HCT116 (cell line): ENCODE measurements at regions not wholly inside any gene's neighbourhood (a gene's known extent, or its start where the extent isn't known, plus 50 kb on each side); places are given as distances from the start of the nearest gene placed in this dataset.

Experiments used
- ATAC-seq: fragments of 200-7000 bp; cut with Tn5 transposase; 2 replicates; pipeline ENCODE4 v1.9.1; 2020; ENCODE audit warnings: mild to moderate bottlenecking, moderate library complexity
- BruUV-seq: library from RNA; stranded (reverse); fragments of 400-500 nt; replicated peaks from 2 replicates; lab custom pipeline; 2021; lab: Mats Ljungman, UMichigan
- CTCF ChIA-PET: fragments of 300-600 bp; sonication (Branson Sonifier 250); formaldehyde crosslinking; loops from one replicate; lab custom pipeline; 2021; ENCODE audit warnings: antibody characterized with exemption; lab: Charles Lee
- POLR2A ChIA-PET: fragments of 300-600, 350-600 bp; sonication (Branson Sonifier 250); formaldehyde crosslinking; loops from one replicate; lab custom pipeline; 2021; ENCODE audit warnings: antibody characterized with exemption; lab: Charles Lee
- RAD21 ChIA-PET, 2 experiments: fragments of 300-600 bp; sonication (Branson Sonifier 250); formaldehyde crosslinking; loops; one replicate each; lab custom pipeline; 2023; ENCODE audit warnings: low total read pairs in 2 of 2; ENCODE audit not compliant: uncharacterized antibody in 2 of 2, unreplicated experiment in 2 of 2, low non-redundant PET in 1 of 2; lab: Charles Lee
- DNase-seq: peaks from one replicate; pipeline ENCODE4 v3.0.0-alpha.2; 2010; ENCODE audit warnings: low read depth, low spot score
- H2AFZ ChIP-seq: fragments of 200-600 bp; shearing (Covaris generic), sonication (generic); 2 replicates; pipeline ENCODE4 v1.6.1; 2017; ENCODE audit warnings: low read depth, mixed run types, mixed read lengths, antibody characterized with exemption, low read length; ENCODE audit not compliant: poor library complexity, severe bottlenecking
- H3K27ac ChIP-seq: 2 replicates; pipeline ENCODE4 v1.5.1; 2012; ENCODE audit warnings: low read depth, low read length
- H3K27me3 ChIP-seq: fragments of 200-600 bp; sonication (generic); 2 replicates; pipeline ENCODE4 v1.6.1; 2016; ENCODE audit warnings: mixed run types, low read length, mixed read lengths; ENCODE audit not compliant: insufficient read depth
- H3K36me3 ChIP-seq, 2 experiments: fragments of 200-500 bp in 1 of 2; fragments of 200-600 bp in 1 of 2; sonication (Bioruptor generic) in 1 of 2; sonication (generic) in 1 of 2; 2 replicates each; pipeline versions ENCODE4 v1.5.1 to v1.6.1; 2014 to 2016; ENCODE audit warnings: low read length in 2 of 2, inconsistent platforms in 1 of 2, mixed read lengths in 1 of 2, mixed run types in 1 of 2; ENCODE audit not compliant: insufficient read depth in 2 of 2, control insufficient read depth in 1 of 2
- H3K4me1 ChIP-seq, 2 experiments: fragments of 200-600 bp in 1 of 2; sonication (generic) in 1 of 2; 2 replicates each; pipeline versions ENCODE4 v1.5.1 to v1.6.1; 2012 to 2017; ENCODE audit warnings: low read length in 2 of 2, inconsistent platforms in 1 of 2, mild to moderate bottlenecking in 1 of 2, mixed read lengths in 1 of 2, mixed run types in 1 of 2, moderate library complexity in 1 of 2; ENCODE audit not compliant: insufficient read depth in 2 of 2, control insufficient read depth in 1 of 2
- H3K4me2 ChIP-seq: fragments of 200-600 bp; sonication (generic); 2 replicates; pipeline ENCODE4 v1.6.1; 2017; ENCODE audit warnings: mixed run types, low read length, mixed read lengths
- H3K4me3 ChIP-seq, 2 experiments: fragments of 200-600 bp in 1 of 2; sonication (generic) in 1 of 2; replicated peaks in 1 of 2; 2 replicates each; pipeline ENCODE4 v1.5.1; 2011 to 2016; ENCODE audit warnings: low read length in 2 of 2, control low read depth in 1 of 2, low read depth in 1 of 2, mild to moderate bottlenecking in 1 of 2, mixed read lengths in 1 of 2, mixed run types in 1 of 2
- H3K79me2 ChIP-seq: fragments of 200-600 bp; sonication (generic); 2 replicates; pipeline ENCODE4 v1.6.1; 2017; ENCODE audit warnings: mild to moderate bottlenecking, mixed run types, low read length, moderate library complexity, mixed read lengths; ENCODE audit not compliant: insufficient read depth
- H3K9ac ChIP-seq: fragments of 200-600 bp; sonication (generic); 2 replicates; pipeline ENCODE4 v1.6.1; 2016; ENCODE audit warnings: low read length, mixed read lengths
- H3K9me2 ChIP-seq: fragments of 200-600 bp; sonication (generic), shearing (Covaris generic); 2 replicates; pipeline ENCODE4 v1.6.1; 2017; ENCODE audit warnings: mixed run types, mild to moderate bottlenecking, moderate library complexity; ENCODE audit not compliant: insufficient read depth
- H3K9me3 ChIP-seq, 2 experiments: fragments of 200-500 bp in 1 of 2; fragments of 200-600 bp in 1 of 2; sonication (Bioruptor generic) in 1 of 2; sonication (generic) in 1 of 2; 2 replicates each; pipeline ENCODE4 v1.6.1; 2014 to 2017; ENCODE audit warnings: low read length in 2 of 2, mixed read lengths in 2 of 2, inconsistent platforms in 1 of 2, low read depth in 1 of 2, mild to moderate bottlenecking in 1 of 2, mixed run types in 1 of 2, moderate library complexity in 1 of 2; ENCODE audit not compliant: control insufficient read depth in 1 of 2, insufficient read depth in 1 of 2
- H4K20me1 ChIP-seq: fragments of 200-600 bp; sonication (generic), shearing (Covaris generic); 2 replicates; pipeline ENCODE4 v1.6.1; 2017; ENCODE audit warnings: mixed run types, mild to moderate bottlenecking, moderate library complexity; ENCODE audit not compliant: insufficient read depth
- EGR1 ChIP-seq: IDR thresholded peaks from 2 replicates; pipeline ENCODE4 v1.6.1; 2012; ENCODE audit warnings: low read depth
- ELF1 ChIP-seq: IDR thresholded peaks from 2 replicates; pipeline ENCODE4 v1.6.1; 2012; ENCODE audit warnings: low read depth, borderline replicate concordance
- EZH2 ChIP-seq: fragments of 200-600 bp; sonication (generic); IDR thresholded peaks from 2 replicates; pipeline ENCODE4 v1.6.1; 2017; ENCODE audit warnings: antibody characterized with exemption, mixed run types
- EZH2phosphoT487 ChIP-seq: fragments of 200-600 bp; IDR thresholded peaks from 2 replicates; pipeline ENCODE4 v1.6.1; 2018; ENCODE audit warnings: antibody characterized with exemption, borderline replicate concordance
- JUND ChIP-seq: IDR thresholded peaks from 2 replicates; pipeline ENCODE4 v1.6.1; 2012
- POLR2A ChIP-seq: IDR thresholded peaks from 2 replicates; pipeline ENCODE4 v1.7.0; 2011; ENCODE audit warnings: borderline replicate concordance; ENCODE audit not compliant: insufficient read depth, insufficient read length; ENCODE audit errors: extremely low read depth
- RAD21 ChIP-seq: IDR thresholded peaks from 2 replicates; pipeline ENCODE4 v1.6.1; 2012; ENCODE audit warnings: low read depth, mild to moderate bottlenecking
- SIN3A ChIP-seq: IDR thresholded peaks from 2 replicates; pipeline ENCODE4 v1.6.1; 2012; ENCODE audit warnings: low read depth
- SP1 ChIP-seq: IDR thresholded peaks from 2 replicates; pipeline ENCODE4 v1.6.1; 2012; ENCODE audit warnings: low read depth
- SRF ChIP-seq: IDR thresholded peaks from 2 replicates; pipeline ENCODE4 v1.6.1; 2012; ENCODE audit warnings: low read depth
- TCF7L2 ChIP-seq: IDR thresholded peaks from 2 replicates; pipeline ENCODE4 v1.7.0; 2011; ENCODE audit warnings: borderline replicate concordance, inconsistent platforms; ENCODE audit not compliant: insufficient read depth, insufficient read length; ENCODE audit errors: extremely low read depth
- YY1 ChIP-seq: IDR thresholded peaks from 2 replicates; pipeline ENCODE4 v1.6.1; 2011; ENCODE audit warnings: low read length, low read depth, moderate library complexity, mild to moderate bottlenecking; ENCODE audit not compliant: insufficient replicate concordance; ENCODE audit errors: extremely low read depth
- ZNF274 ChIP-seq: fragments of 200-500 bp; sonication (Bioruptor generic); IDR thresholded peaks from 2 replicates; pipeline ENCODE4 v1.6.1; 2014; ENCODE audit warnings: mild to moderate bottlenecking, low read depth, low read length, inconsistent platforms
- intact Hi-C: fragments of 100-400 bp; cut with micrococcal nuclease; formaldehyde crosslinking; loops from 2 replicates; pipeline ENCODE4 v1.10.0; 2022
- TF ChIP-seq, protein P1 (sequence below): IDR thresholded peaks from 2 replicates; pipeline ENCODE4 v1.6.1; 2011; ENCODE audit warnings: mild to moderate bottlenecking, low read length, moderate library complexity; ENCODE audit not compliant: insufficient replicate concordance; ENCODE audit errors: extremely low read depth
- TF ChIP-seq, protein P2 (sequence below): IDR thresholded peaks from 2 replicates; pipeline ENCODE4 v1.6.1; 2012
- TF ChIP-seq, protein P3 (sequence below): IDR thresholded peaks from 2 replicates; pipeline ENCODE4 v1.6.1; 2012; ENCODE audit warnings: low read depth

DNA sequence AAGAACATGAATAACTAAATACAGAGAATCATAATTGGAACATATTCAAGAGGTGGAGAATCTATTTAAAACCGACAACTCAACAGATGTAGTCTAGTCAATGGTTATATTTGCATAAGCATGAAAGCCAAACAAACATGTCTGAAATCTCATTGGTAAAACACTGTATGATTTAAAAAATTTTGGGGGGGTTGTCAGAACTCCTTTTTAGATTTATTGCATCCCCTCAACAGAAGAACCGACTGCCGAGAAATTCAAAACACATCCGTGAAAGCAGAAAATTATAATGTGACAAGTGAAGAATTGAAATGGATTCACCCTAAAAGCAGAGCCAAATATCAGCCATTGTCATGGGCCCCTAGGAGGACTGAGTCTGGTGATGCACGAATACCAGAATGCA is 633.4 kb upstream of the KCNMB2 start:
- Histone ChIP-seq H3K79me2 (no peaks in the 10 kb centered on the region), H3K4me2 (no peak overlapping the region), H3K4me3 (no peak overlapping the region), H3K9me2 (no peaks in the 10 kb centered on the region), H2AFZ (no peak overlapping the region), H3K9me3 (no peaks in the 10 kb centered on the region), H3K27ac (no peak overlapping the region), H3K9ac (no peak overlapping the region), H3K27me3 (no peaks in the 10 kb centered on the region), H3K4me1 (no peaks in the 10 kb centered on the region), H4K20me1 (no peaks in the 10 kb centered on the region), H3K36me3 (no peaks in the 10 kb centered on the region)
- TF ChIP-seq TCF7L2 = no peak
- no peak for TF ChIP-seq JUND
- TF ChIP-seq SP1 = no peak
- TF ChIP-seq, protein P1, sequence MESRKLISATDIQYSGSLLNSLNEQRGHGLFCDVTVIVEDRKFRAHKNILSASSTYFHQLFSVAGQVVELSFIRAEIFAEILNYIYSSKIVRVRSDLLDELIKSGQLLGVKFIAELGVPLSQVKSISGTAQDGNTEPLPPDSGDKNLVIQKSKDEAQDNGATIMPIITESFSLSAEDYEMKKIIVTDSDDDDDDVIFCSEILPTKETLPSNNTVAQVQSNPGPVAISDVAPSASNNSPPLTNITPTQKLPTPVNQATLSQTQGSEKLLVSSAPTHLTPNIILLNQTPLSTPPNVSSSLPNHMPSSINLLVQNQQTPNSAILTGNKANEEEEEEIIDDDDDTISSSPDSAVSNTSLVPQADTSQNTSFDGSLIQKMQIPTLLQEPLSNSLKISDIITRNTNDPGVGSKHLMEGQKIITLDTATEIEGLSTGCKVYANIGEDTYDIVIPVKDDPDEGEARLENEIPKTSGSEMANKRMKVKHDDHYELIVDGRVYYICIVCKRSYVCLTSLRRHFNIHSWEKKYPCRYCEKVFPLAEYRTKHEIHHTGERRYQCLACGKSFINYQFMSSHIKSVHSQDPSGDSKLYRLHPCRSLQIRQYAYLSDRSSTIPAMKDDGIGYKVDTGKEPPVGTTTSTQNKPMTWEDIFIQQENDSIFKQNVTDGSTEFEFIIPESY = no peak
- RAD21 ChIA-PET = no interaction called here
- intact Hi-C loops = no loop called here
- DNase-seq (no peak), ATAC-seq (no peak)
- POLR2A ChIA-PET = no interaction called here
- BruUV-seq = no TSS peak
- CTCF ChIA-PET = no interaction called here

DNA sequence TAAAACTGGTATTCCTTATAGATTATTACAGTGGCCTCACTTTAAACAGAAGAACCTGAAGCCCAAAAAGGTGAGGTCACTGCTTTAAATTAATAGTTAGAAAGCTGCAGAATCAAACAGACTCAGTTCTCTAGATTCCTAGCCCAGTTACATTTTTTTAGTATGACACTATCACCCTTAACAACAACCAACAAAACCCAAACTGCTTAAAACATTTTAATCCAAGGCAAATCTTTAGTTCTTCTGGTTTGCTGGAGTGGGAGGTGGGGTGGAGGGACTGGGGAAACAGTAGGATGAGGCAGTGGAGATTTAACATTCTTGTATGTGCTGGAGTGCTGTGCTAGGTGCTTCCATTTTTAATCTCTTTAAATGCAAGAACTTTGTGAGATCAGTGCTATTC is 631.6 kb upstream of the KCNMB2 start:
- Histone ChIP-seq H3K9me3 (no peaks in the 10 kb centered on the region), H4K20me1 (no peaks in the 10 kb centered on the region), H3K36me3 (no peaks in the 10 kb centered on the region), H3K4me1 (no peaks in the 10 kb centered on the region), H3K79me2 (no peaks in the 10 kb centered on the region), H3K27me3 (no peaks in the 10 kb centered on the region), H3K4me2 (no peak overlapping the region), H2AFZ (no peak overlapping the region), H3K9me2 (no peaks in the 10 kb centered on the region), H3K9ac (no peak overlapping the region), H3K27ac (no peak overlapping the region), H3K4me3 (no peak overlapping the region)
- BruUV-seq = no TSS peak
- ATAC-seq = no peak
- DNase-seq = no peak
- ChIA-PET RAD21 (no interaction called here), POLR2A (no interaction called here), CTCF (no interaction called here)
- no peak for TF ChIP-seq TCF7L2
- no peak for TF ChIP-seq EGR1
- TF ChIP-seq ZNF274 = no peak
- no peak for TF ChIP-seq RAD21
- TF ChIP-seq, protein P2, sequence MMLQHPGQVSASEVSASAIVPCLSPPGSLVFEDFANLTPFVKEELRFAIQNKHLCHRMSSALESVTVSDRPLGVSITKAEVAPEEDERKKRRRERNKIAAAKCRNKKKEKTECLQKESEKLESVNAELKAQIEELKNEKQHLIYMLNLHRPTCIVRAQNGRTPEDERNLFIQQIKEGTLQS = no peak
- no peak for TF ChIP-seq POLR2A
- TF ChIP-seq YY1 = no peak
- TF ChIP-seq, protein P3, sequence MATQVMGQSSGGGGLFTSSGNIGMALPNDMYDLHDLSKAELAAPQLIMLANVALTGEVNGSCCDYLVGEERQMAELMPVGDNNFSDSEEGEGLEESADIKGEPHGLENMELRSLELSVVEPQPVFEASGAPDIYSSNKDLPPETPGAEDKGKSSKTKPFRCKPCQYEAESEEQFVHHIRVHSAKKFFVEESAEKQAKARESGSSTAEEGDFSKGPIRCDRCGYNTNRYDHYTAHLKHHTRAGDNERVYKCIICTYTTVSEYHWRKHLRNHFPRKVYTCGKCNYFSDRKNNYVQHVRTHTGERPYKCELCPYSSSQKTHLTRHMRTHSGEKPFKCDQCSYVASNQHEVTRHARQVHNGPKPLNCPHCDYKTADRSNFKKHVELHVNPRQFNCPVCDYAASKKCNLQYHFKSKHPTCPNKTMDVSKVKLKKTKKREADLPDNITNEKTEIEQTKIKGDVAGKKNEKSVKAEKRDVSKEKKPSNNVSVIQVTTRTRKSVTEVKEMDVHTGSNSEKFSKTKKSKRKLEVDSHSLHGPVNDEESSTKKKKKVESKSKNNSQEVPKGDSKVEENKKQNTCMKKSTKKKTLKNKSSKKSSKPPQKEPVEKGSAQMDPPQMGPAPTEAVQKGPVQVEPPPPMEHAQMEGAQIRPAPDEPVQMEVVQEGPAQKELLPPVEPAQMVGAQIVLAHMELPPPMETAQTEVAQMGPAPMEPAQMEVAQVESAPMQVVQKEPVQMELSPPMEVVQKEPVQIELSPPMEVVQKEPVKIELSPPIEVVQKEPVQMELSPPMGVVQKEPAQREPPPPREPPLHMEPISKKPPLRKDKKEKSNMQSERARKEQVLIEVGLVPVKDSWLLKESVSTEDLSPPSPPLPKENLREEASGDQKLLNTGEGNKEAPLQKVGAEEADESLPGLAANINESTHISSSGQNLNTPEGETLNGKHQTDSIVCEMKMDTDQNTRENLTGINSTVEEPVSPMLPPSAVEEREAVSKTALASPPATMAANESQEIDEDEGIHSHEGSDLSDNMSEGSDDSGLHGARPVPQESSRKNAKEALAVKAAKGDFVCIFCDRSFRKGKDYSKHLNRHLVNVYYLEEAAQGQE = no peak
- TF ChIP-seq EZH2phosphoT487 = no peak
- TF ChIP-seq JUND = no peak
- no peak for TF ChIP-seq ELF1
- TF ChIP-seq EZH2 = no peak
- TF ChIP-seq SRF = no peak
- TF ChIP-seq SIN3A = no peak
- intact Hi-C loops = no loop called here
